ENCODE measurements at regions not wholly inside any gene's neighbourhood (a gene's known extent, or its start where the extent isn't known, plus 50 kb on each side); places are given as distances from the start of the nearest gene placed in this dataset.

DNA sequence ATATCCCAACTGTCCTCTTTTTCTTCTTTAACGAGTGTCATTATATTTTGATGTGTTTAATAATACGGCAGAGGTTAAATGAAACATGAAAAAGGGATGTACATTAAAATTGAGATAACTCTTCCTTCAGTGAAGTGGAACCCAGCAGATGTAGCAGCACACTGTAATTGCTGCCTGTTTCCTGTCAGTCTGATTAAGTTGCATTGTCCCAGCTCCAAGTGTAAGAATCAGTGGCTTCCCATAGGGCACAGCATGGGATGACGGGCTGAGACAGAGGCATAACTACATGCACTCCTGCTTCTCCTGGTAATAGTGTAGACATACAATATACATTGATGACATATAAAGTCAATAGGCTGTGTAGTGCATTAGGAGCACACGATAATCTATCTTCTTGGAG, 175.8 kb upstream of the TCF4 start:
- TF ChIP-seq SIN3A (IDR thresholded peaks at IDR 0.05; ENCODE audit: borderline replicate concordance, insufficient read depth, low read length) (no peak), POLR2AphosphoS5 (IDR thresholded peaks at IDR 0.05; ENCODE audit: low read depth, low read length) (no peak)

Data from PFSK-1 (cell line).